Amniotic stem cell (primary cell): ENCODE measurements at regions not wholly inside any gene's neighbourhood (a gene's known extent, or its start where the extent isn't known, plus 50 kb on each side); places are given as distances from the start of the nearest gene placed in this dataset.

Source experiments
- DNase-seq: peaks from one replicate; lab custom pipeline; 2025; lab: John Stamatoyannopoulos, UW

GRCh38 chrX:98371994-98372393, 1488.3 kb downstream of the RPA4 start:
- no peak for DNase-seq

- no peak for DNase-seq
Observed at GRCh38 chrX:98379134-98379533, 1495.4 kb downstream of the RPA4 start.

- DNase-seq: no peak
Observed at GRCh38 chrX:98380106-98380505, 1496.4 kb downstream of the RPA4 start.

DNA sequence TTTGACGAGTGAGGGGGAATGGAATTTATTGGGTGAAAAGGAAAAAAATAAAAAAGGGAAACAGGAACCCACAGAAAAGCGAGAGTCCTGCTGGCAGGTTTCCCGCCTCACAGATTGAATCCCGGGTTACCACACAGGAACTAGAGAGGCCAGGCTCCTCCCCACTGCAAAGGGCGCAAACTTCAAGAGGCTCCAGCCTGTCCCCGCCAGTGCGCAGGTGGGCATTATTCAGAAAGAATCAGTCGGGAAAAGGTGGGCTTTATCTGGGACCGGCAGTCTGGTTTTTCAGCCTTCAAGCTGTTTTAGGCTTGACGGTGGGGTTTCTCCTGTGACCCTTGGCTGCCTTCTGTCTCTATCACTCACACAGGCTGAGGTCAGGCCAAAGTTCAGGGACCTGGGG, 1496.8 kb downstream of the RPA4 start:
- DNase-seq: no peak

GRCh38 chrX:98398542-98398941, 1514.8 kb downstream of the RPA4 start:
- DNase-seq: no peak

DNA sequence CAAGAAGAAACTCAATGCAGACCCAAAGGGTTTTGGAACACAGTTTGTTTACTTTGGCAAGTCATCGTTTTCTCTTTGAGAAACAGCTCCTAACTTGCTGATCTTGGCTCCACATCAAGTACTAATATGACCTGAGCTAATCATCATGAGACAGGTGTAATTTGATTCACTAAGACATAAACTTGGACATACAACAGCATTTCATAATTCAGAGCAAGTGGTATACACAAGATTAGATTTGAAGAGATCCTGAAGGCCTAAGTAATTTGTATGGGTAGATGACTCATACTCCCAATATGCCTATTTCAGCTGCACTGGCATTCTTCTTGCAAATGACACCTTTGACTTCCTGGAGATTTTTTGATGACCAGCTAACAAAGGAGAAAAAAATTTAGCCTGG, 1521.7 kb downstream of the RPA4 start:
- no peak for DNase-seq

DNA sequence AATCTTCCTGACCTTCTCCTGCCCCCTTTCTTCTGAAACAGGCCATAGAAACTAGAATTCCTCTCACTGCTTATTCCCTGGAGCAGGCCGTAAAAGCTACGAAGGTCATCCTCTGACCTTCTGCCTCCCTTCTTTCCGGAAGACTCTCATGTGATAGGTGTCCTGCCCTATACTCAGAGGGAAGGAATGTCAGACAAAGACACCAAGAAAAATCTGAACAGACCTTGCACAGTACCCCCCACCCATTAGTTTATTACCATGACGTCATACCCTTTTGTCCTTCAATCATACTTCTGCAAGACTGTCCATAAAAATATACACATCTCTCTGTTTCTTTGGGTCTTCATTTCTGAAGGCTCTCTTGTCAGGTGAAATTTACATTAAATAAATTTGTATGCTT, 1523.9 kb downstream of the RPA4 start:
- DNase-seq: no peak

DNA sequence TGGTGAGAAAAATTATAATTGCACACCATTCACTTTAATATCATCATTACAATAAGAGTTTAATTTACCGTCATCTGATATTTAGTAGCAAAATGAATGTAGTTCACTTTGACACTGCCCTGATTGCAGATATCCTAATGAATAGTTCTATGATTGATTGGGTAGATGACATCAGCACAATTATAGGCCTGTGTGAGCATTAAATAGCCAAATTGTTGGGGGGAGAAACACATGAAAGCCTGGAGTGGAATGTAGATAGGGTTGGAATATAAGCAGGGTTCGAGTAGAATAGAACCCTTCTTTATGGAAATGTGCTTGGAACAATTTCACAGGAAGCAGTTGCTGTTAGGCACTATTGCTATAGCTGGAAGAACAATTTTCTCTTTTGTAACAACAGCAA, 1526.2 kb downstream of the RPA4 start:
- DNase-seq: no peak

DNA sequence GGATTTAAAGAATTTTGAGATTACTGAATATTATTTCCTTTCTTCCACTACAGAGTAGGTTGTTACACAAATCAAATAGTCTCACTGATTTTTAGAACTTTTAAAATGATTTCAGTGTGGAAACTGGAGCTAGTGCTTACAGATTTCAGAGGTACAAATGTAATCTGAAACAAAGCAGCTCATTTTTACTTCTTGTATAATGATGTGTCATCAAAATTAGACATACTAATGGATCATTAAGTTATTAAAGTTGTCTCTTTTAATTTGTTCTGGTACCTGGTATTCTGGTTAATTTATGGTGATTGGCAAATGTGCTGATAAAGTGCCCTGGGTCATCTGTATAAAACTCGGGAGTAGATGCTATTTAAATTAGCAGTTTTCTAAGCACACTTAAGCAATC, 1528.3 kb downstream of the RPA4 start:
- DNase-seq: no peak

- no peak for DNase-seq
Observed at GRCh38 chrX:98422536-98422935, 1538.8 kb downstream of the RPA4 start.

GRCh38 chrX:98432413-98432812, 1548.7 kb downstream of the RPA4 start:
- DNase-seq: no peak

GRCh38 chrX:98448524-98448923, 1564.8 kb downstream of the RPA4 start:
- DNase-seq: no peak

DNA sequence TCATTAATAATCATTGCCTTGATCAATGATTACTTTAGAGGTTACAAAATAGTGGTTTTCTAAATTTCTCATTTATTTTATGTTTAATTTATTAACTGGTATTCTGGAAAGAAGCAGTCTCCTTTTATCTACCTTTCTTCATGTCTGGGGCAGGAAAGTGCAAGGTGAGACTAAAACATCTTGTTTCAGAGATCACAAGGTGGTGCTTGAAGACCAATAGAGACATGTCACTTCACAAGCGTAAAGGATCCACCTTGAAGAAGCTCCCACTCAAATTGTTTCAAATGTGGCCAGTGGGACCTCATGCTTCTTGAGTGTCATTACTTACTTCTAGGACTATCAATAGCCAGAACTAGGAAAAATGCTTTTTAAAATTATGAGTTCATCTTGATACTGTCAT, 1568.7 kb downstream of the RPA4 start:
- DNase-seq: no peak

DNA sequence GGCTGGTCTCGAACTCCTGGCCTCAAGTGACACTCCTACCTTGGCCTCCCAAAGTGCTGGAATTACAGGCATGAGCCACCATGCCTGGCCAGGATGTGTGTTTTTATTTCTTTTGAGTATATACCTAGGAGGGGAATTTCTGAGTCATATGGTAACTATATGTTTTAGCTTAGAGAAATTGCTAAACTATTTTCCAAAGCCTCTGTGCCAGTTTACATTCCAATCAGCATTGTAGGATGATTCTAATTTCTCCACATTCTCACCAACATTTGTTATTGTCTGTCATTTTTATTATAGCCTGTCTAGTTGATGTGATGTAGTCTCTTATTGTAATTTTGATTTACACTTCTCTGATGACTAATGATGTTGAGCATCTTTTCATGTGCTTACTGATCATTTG, 1576.0 kb downstream of the RPA4 start:
- DNase-seq: no peak

GRCh38 chrX:98480606-98481005, 1596.9 kb downstream of the RPA4 start:
- DNase-seq: no peak

- no peak for DNase-seq
Observed at GRCh38 chrX:98481636-98482035, 1597.9 kb downstream of the RPA4 start.

GRCh38 chrX:98490670-98491069, 1607.0 kb downstream of the RPA4 start:
- no peak for DNase-seq

GRCh38 chrX:98501426-98501825, 1617.7 kb downstream of the RPA4 start:
- DNase-seq: no peak

DNA sequence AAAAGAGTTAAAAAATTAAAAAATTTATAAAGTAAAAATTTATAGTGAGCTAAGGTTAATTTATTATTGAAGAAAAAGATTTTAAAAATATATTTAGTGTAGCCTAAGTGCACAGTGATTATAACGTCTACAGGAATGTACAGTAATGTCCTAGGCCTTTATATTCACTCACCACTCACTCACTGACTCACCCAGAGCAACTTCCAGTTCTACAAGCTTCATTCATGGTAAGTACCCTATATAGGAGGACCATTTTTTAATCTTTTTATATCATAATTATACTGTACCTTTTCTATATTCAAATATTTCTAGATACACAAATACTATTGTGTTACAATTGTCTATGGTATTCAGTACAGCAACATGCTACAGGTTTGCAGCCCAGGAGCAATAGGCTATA, 1623.2 kb downstream of the RPA4 start:
- no peak for DNase-seq

DNA sequence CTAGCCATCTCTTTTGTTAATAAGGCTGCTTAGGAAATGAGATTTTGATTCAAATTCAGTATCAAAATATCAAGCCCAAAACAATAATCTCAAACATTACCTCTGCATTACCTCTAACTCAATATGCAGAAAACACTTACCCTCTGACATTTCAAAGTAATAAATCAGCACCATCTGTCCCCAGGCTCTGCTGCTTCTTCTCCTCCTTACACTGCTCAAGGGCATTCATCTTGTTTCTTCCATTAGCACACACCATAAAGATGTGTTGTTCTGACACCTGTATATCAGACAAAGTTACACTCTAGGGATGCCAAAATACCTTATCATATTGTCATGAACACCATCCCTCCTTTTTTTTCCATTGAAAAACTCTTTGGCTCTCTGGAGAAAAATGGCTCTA, 1630.3 kb downstream of the RPA4 start:
- no peak for DNase-seq

DNA sequence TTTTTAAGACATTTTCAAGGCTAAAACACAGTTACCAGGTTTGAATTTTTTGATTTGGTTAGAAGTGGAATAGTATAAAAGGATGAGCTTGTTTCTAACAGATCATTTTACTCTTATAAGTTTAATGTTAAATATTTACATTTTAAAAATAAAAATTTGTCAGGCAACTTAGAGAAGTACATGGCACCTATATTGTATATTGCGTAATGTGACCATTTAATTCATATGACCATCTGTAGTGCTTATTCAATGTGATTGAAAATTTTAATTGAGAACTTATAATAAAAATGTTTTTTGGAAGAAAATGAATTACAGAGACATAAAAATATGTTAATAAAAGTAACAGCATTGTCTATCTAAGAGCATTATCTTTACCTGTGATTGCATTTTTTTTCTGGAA, 1632.4 kb downstream of the RPA4 start:
- DNase-seq: no peak

DNA sequence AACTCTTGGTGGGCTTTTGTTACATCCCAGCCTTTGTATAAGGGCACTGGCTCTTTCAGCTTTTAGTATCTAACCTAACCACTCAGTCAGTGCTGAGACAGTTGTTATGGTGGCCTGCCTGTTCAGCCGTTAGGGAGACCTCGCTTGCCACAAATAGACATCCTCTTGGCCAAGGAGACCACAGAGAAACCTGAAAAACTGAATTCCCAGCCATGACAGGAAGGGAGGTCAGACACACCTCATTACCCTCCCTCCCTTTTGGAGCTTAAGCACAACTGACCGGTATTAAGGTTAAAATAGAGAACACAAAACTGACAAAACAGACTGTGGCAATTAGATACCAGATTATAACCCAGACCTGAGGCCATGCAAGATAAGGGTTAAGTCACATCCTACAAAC, 1639.3 kb downstream of the RPA4 start:
- DNase-seq: no peak

- no peak for DNase-seq
Observed at GRCh38 chrX:98523521-98523920, 1639.8 kb downstream of the RPA4 start.

DNA sequence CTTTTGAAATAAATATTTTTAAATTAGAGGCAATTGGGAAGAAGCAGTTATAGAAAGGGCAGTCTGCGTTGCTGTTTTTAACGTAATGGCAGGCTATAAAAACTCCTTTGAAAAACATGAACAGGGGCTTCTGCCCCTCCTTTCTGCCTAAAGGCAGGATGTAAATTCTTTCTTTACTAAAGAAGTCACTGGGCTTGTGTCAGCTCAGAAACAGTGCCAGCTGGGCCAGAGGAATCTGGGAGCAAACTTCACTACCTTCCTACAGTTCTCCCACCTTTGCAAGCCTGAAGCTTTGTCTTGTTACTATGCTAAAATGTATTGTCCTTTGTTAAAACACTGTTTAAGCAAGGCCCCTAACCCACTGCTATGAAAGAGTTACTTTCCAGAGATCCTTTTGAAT, 1664.8 kb downstream of the RPA4 start:
- DNase-seq: no peak

DNA sequence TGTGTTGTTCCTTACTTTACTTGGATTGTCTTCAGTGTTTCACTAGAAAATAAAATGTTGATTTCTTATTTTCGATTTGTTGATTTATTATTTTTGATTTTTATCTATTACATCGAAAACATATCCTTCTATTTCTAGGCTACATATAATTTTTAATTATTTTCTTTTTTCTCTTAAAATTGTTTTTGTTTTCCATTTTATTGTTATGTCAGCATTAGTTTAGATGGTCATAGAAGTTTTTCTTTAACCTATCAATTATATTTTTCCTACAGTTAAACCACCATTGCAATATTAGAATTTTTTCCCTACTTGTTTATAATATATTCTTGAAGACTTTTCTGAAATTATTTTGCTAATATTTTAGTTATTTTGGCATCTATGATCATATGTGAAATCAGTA, 1685.1 kb downstream of the RPA4 start:
- DNase-seq: no peak
